ENCODE measurements at regions not wholly inside any gene's neighbourhood (a gene's known extent, or its start where the extent isn't known, plus 50 kb on each side); places are given as distances from the start of the nearest gene placed in this dataset.

GRCh38 chr3:94734206-94734605 is 671.3 kb downstream of the NSUN3 start:
- TF ChIP-seq CTCF (IDR thresholded peaks at IDR 0.05; ENCODE audit: poor library complexity) (no peak), EZH2phosphoT487 (IDR thresholded peaks at IDR 0.05; ENCODE audit: low read depth, severe bottlenecking, unreplicated experiment) (no peak), EZH2 (IDR thresholded peaks at IDR 0.05; ENCODE audit: borderline replicate concordance) (no peak)
